ENCODE measurements at regions not wholly inside any gene's neighbourhood (a gene's known extent, or its start where the extent isn't known, plus 50 kb on each side); places are given as distances from the start of the nearest gene placed in this dataset.

- TF ChIP-seq CTCF (IDR thresholded peaks at IDR 0.05 in 8 of 11, conservative IDR thresholded peaks at IDR 0.05 in 3 of 11) (no peak), POLR2AphosphoS5 (IDR thresholded peaks at IDR 0.05) (no peak), POLR2A (IDR thresholded peaks at IDR 0.05) (no peak)
Measured at GRCh38 chr5:167392240-167392639, 899.2 kb upstream of the WWC1 start.
